ENCODE measurements at regions not wholly inside any gene's neighbourhood (a gene's known extent, or its start where the extent isn't known, plus 50 kb on each side); places are given as distances from the start of the nearest gene placed in this dataset.

DNA sequence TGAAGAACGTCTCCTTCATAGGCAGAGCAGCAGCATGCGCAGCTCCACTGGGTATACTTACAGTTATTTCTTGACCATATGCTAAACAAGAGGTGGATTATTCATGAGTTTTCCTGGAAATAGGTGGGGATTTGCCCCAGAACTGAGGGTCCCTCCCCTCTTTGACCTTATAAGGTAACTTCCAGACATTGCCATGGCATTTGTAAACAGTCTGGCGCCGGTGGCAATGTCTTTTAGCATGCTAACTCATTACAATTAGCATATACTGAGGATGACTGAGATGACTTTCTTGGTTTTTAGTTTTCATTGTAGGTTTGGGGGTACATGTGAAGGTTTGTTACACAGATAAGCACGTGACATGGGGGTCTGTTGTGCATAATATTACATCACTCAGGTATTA, 97.3 kb downstream of the MTNR1A start:
- Histone ChIP-seq H3K9me3 (no peaks in the 10 kb centered on the region), H3K4me3 (no peak overlapping the region), H3K4me1 (ENCODE audit: control insufficient read depth in 1 of 2, low read depth in 2 of 2) (no peaks in the 10 kb centered on the region), H3K36me3 (no peaks in the 10 kb centered on the region), H3K27me3 (replicated peaks; ENCODE audit: insufficient read depth) (no peaks in the 10 kb centered on the region), H3K27ac (no peak overlapping the region)
- ATAC-seq (ENCODE audit: insufficient number of reproducible peaks, low FRiP score, low read depth) (no peak), DNase-seq (ENCODE audit: low spot score) (no peak)
- TF ChIP-seq, protein P1, sequence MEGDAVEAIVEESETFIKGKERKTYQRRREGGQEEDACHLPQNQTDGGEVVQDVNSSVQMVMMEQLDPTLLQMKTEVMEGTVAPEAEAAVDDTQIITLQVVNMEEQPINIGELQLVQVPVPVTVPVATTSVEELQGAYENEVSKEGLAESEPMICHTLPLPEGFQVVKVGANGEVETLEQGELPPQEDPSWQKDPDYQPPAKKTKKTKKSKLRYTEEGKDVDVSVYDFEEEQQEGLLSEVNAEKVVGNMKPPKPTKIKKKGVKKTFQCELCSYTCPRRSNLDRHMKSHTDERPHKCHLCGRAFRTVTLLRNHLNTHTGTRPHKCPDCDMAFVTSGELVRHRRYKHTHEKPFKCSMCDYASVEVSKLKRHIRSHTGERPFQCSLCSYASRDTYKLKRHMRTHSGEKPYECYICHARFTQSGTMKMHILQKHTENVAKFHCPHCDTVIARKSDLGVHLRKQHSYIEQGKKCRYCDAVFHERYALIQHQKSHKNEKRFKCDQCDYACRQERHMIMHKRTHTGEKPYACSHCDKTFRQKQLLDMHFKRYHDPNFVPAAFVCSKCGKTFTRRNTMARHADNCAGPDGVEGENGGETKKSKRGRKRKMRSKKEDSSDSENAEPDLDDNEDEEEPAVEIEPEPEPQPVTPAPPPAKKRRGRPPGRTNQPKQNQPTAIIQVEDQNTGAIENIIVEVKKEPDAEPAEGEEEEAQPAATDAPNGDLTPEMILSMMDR (IDR thresholded peaks at IDR 0.05) = no peak

GRCh38 chr4:186451982-186452381, 103.4 kb downstream of the MTNR1A start:
- no peak for DNase-seq (ENCODE audit: low spot score)
- Histone ChIP-seq H3K27me3 (replicated peaks; ENCODE audit: insufficient read depth) (no peaks in the 10 kb centered on the region), H3K9me3 (peaks cover 13% of the 10 kb centered on the region), H3K27ac (no peak overlapping the region), H3K36me3 (no peaks in the 10 kb centered on the region), H3K4me1 (ENCODE audit: control insufficient read depth in 1 of 2, low read depth in 2 of 2) (no peaks in the 10 kb centered on the region), H3K4me3 (no peak overlapping the region)
- no peak for ATAC-seq (ENCODE audit: insufficient number of reproducible peaks, low FRiP score, low read depth)
- TF ChIP-seq, protein P1 (IDR thresholded peaks at IDR 0.05) = no peak

DNA sequence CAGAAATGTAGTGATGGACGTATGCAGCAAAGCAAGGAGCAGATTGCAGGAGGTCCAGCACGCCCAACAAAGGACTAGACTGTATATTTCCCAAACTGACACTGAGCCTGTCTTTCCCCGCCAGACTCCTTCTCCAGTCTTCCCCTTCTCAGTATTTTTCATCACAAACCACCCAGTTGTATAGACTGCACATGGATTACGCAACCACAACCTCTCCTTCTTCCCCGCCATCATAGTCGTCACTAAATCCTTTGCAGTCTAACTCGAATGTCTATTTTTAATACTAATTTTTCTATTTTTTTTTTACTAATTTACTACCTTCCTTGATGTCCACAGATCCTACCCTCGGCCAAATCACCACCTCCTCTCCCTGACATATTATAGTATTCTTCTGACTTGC, 105.4 kb downstream of the MTNR1A start:
- H3K4me1 ChIP-seq (ENCODE audit: control insufficient read depth in 1 of 2, low read depth in 2 of 2) = no peaks in the 10 kb centered on the region
- H3K4me3 ChIP-seq = no peak overlapping the region
- no peak overlapping the region for H3K27ac ChIP-seq
- H3K9me3 ChIP-seq = peaks cover 13% of the 10 kb centered on the region
- DNase-seq (ENCODE audit: low spot score) = no peak
- no peak for ATAC-seq (ENCODE audit: insufficient number of reproducible peaks, low FRiP score, low read depth)
- no peaks in the 10 kb centered on the region for H3K36me3 ChIP-seq
- no peaks in the 10 kb centered on the region for H3K27me3 ChIP-seq (replicated peaks; ENCODE audit: insufficient read depth)
- TF ChIP-seq, protein P1 (IDR thresholded peaks at IDR 0.05) = no peak

- TF ChIP-seq, protein P1 (IDR thresholded peaks at IDR 0.05) = no peak
- Histone ChIP-seq H3K27me3 (replicated peaks; ENCODE audit: insufficient read depth) (no peaks in the 10 kb centered on the region), H3K27ac (no peak overlapping the region), H3K36me3 (no peaks in the 10 kb centered on the region), H3K4me3 (no peak overlapping the region), H3K4me1 (ENCODE audit: control insufficient read depth in 1 of 2, low read depth in 2 of 2) (no peaks in the 10 kb centered on the region), H3K9me3 (no peaks in the 10 kb centered on the region)
- no peak for DNase-seq (ENCODE audit: low spot score)
- no peak for ATAC-seq (ENCODE audit: insufficient number of reproducible peaks, low FRiP score, low read depth)
These were observed 110.3 kb downstream of the MTNR1A start for GRCh38 chr4:186445040-186445439.

GRCh38 chr4:186441502-186441901, 113.9 kb downstream of the MTNR1A start:
- Histone ChIP-seq H3K9me3 (peaks cover 3% of the 10 kb centered on the region), H3K4me1 (ENCODE audit: control insufficient read depth in 1 of 2, low read depth in 2 of 2) (no peaks in the 10 kb centered on the region), H3K36me3 (no peaks in the 10 kb centered on the region), H3K27ac (no peak overlapping the region), H3K27me3 (replicated peaks; ENCODE audit: insufficient read depth) (no peaks in the 10 kb centered on the region), H3K4me3 (no peak overlapping the region)
- TF ChIP-seq, protein P1 (IDR thresholded peaks at IDR 0.05) = no peak
- ATAC-seq (ENCODE audit: insufficient number of reproducible peaks, low FRiP score, low read depth) (no peak), DNase-seq (ENCODE audit: low spot score) (no peak)

Measured in thoracic aorta (tissue), 2 donors.